ENCODE measurements at regions not wholly inside any gene's neighbourhood (a gene's known extent, or its start where the extent isn't known, plus 50 kb on each side); places are given as distances from the start of the nearest gene placed in this dataset.

DNA sequence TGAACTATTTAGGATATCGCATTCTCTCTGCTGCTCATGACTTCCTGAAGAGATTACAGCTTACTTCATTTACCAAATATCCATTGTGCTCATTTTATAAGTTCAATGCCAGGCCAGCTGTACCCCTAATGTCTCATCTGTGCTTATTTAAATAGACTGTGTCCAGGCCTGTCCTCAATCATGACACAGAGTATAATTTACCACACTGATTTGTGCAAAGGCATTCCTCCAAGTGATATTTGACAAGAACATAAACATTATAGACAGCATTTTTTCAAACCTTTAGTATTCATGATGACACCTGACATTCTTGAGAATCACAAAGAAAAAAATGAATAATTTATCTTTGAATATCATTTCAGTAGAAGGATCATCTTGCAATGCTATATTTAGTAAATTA, 260.1 kb upstream of the SEMA3D start:
- no peak overlapping the region for H3K4me3 Mint-ChIP-seq
- H3K27me3 Mint-ChIP-seq, result no peaks in the 10 kb centered on the region
- H3K27me3 ChIP-seq (ENCODE audit: control insufficient read depth, insufficient read depth, low read length), result no peaks in the 10 kb centered on the region
- no peaks in the 10 kb centered on the region for H3K4me1 ChIP-seq (ENCODE audit: control insufficient read depth, insufficient read depth, low read length, poor library complexity, severe bottlenecking)
- H3K4me3 ChIP-seq (ENCODE audit: low read depth, low read length), result no peak overlapping the region
- peaks cover 0 to 13% (median 3%) of the 10 kb centered on the region in 7 donors for H3K9me3 Mint-ChIP-seq
- H3K36me3 ChIP-seq (ENCODE audit: control insufficient read depth, insufficient read depth, low read length), result no peaks in the 10 kb centered on the region
- no peaks in the 10 kb centered on the region for H3K4me1 Mint-ChIP-seq
- ATAC-seq (ENCODE audit: low read depth in 2 of 2) (no peak), DNase-seq (no peak)
- no peak overlapping the region for H3K27ac Mint-ChIP-seq
- no peaks in the 10 kb centered on the region for H3K36me3 Mint-ChIP-seq
- H3K27ac ChIP-seq (ENCODE audit: insufficient read depth, low read length, poor library complexity, severe bottlenecking), result no peak overlapping the region
- H3K9me3 ChIP-seq (ENCODE audit: control insufficient read depth in 2 of 2, low read length in 2 of 2), result no peaks in the 10 kb centered on the region

DNA sequence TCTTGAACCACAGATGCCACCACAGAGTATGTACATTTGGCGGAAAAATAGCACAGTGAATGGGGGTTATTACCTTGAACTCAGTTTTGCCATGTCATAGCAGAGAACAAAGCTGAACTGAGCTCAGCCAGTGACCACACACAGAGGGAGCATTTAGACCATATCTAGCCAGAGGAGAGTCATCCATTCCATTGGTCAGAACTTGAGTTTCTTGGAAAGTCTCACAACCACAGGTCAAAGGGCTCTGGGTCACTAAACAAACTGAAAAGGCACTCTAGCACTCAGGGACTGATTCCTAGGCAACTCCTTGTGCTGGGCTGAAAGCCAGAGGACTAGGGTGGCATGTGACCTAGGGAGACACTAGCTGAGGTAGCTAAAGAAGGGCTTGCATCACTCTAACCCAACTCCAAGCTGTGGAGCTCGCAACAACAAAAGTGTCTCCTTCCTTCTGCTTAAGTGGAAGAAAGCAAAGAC, 239.7 kb upstream of the SEMA3D start:
- no peaks in the 10 kb centered on the region for H3K27me3 Mint-ChIP-seq
- H3K9me3 Mint-ChIP-seq, result peaks cover 0 to 12% (median 5%) of the 10 kb centered on the region in 7 donors
- H3K4me3 ChIP-seq (ENCODE audit: low read depth, low read length), result no peak overlapping the region
- H3K27me3 ChIP-seq (ENCODE audit: control insufficient read depth, insufficient read depth, low read length), result no peaks in the 10 kb centered on the region
- no peak overlapping the region for H3K27ac Mint-ChIP-seq
- H3K4me1 ChIP-seq (ENCODE audit: control insufficient read depth, insufficient read depth, low read length, poor library complexity, severe bottlenecking), result no peaks in the 10 kb centered on the region
- H3K36me3 Mint-ChIP-seq, result no peaks in the 10 kb centered on the region
- DNase-seq, result no peak
- no peak overlapping the region for H3K4me3 Mint-ChIP-seq
- no peaks in the 10 kb centered on the region for H3K4me1 Mint-ChIP-seq
- H3K27ac ChIP-seq (ENCODE audit: insufficient read depth, low read length, poor library complexity, severe bottlenecking), result no peak overlapping the region
- H3K36me3 ChIP-seq (ENCODE audit: control insufficient read depth, insufficient read depth, low read length), result no peaks in the 10 kb centered on the region
- no peak for ATAC-seq (ENCODE audit: low read depth in 2 of 2)
- H3K9me3 ChIP-seq (ENCODE audit: control insufficient read depth in 2 of 2, low read length in 2 of 2), result peaks cover 0 to 2% of the 10 kb centered on the region in 2 experiments

- no peak overlapping the region for H3K27ac Mint-ChIP-seq
- Histone ChIP-seq H3K4me3 (ENCODE audit: low read depth, low read length) (no peak overlapping the region), H3K36me3 (ENCODE audit: control insufficient read depth, insufficient read depth, low read length) (no peaks in the 10 kb centered on the region), H3K4me1 (ENCODE audit: control insufficient read depth, insufficient read depth, low read length, poor library complexity, severe bottlenecking) (no peaks in the 10 kb centered on the region), H3K9me3 (ENCODE audit: control insufficient read depth in 2 of 2, low read length in 2 of 2) (peaks cover 0 to 4% of the 10 kb centered on the region in 2 experiments), H3K27me3 (ENCODE audit: control insufficient read depth, insufficient read depth, low read length) (no peaks in the 10 kb centered on the region), H3K27ac (ENCODE audit: insufficient read depth, low read length, poor library complexity, severe bottlenecking) (no peak overlapping the region)
- no peak overlapping the region for H3K4me3 Mint-ChIP-seq
- DNase-seq (no peak), ATAC-seq (ENCODE audit: low read depth in 2 of 2) (no peak)
- no peaks in the 10 kb centered on the region for H3K36me3 Mint-ChIP-seq
- no peaks in the 10 kb centered on the region for H3K27me3 Mint-ChIP-seq
- peaks cover 0 to 7% (median 5%) of the 10 kb centered on the region in 7 donors for H3K9me3 Mint-ChIP-seq
- peaks cover 0 to 4% (median 0%) of the 10 kb centered on the region in 4 donors for H3K4me1 Mint-ChIP-seq
Measured at GRCh38 chr7:85424298-85424697, 237.4 kb upstream of the SEMA3D start.

GRCh38 chr7:85423209-85423895, 236.5 kb upstream of the SEMA3D start:
- Mint-ChIP-seq H3K36me3 (no peaks in the 10 kb centered on the region), H3K4me1 (peaks cover 0 to 4% (median 0%) of the 10 kb centered on the region in 4 donors), H3K27ac (peak overlapping the region in 1 of 3 donors; percentile 67), H3K9me3 (peaks cover 0 to 7% (median 5%) of the 10 kb centered on the region in 7 donors), H3K4me3 (no peak overlapping the region), H3K27me3 (no peaks in the 10 kb centered on the region)
- H3K27me3 ChIP-seq (ENCODE audit: control insufficient read depth, insufficient read depth, low read length), result no peaks in the 10 kb centered on the region
- no peak overlapping the region for H3K27ac ChIP-seq (ENCODE audit: insufficient read depth, low read length, poor library complexity, severe bottlenecking)
- H3K36me3 ChIP-seq (ENCODE audit: control insufficient read depth, insufficient read depth, low read length), result no peaks in the 10 kb centered on the region
- no peak overlapping the region for H3K4me3 ChIP-seq (ENCODE audit: low read depth, low read length)
- no peaks in the 10 kb centered on the region for H3K4me1 ChIP-seq (ENCODE audit: control insufficient read depth, insufficient read depth, low read length, poor library complexity, severe bottlenecking)
- DNase-seq (no peak), ATAC-seq (ENCODE audit: low read depth in 2 of 2) (no peak)
- peaks cover 0 to 4% of the 10 kb centered on the region in 2 experiments for H3K9me3 ChIP-seq (ENCODE audit: control insufficient read depth in 2 of 2, low read length in 2 of 2)

DNA sequence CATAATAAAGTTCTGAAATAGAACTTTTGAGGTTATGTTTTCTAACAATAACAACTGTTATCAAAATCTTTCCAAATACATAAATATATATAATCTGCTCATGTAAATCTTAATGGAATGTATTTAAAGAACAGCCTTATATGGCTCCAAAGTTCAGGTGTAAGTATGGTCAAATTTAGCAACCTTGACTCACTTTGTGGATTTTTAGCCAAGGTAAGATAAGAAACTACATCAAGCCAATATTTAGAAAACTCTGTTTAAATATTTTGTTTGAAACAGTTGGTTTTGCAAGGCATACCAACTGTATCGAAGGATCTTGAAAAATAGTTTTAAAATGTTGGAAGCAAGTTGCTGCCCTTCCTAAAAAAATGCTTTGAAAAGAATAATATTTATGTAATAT, 228.9 kb upstream of the SEMA3D start:
- no peaks in the 10 kb centered on the region for H3K36me3 ChIP-seq (ENCODE audit: control insufficient read depth, insufficient read depth, low read length)
- Mint-ChIP-seq H3K27ac (no peak overlapping the region), H3K4me1 (peaks cover 0 to 4% (median under 1%) of the 10 kb centered on the region in 4 donors), H3K36me3 (no peaks in the 10 kb centered on the region), H3K9me3 (peaks cover 0 to 11% (median 5%) of the 10 kb centered on the region in 7 donors), H3K4me3 (no peak overlapping the region), H3K27me3 (no peaks in the 10 kb centered on the region)
- H3K27me3 ChIP-seq (ENCODE audit: control insufficient read depth, insufficient read depth, low read length), result no peaks in the 10 kb centered on the region
- peaks cover 0 to 2% of the 10 kb centered on the region in 2 experiments for H3K9me3 ChIP-seq (ENCODE audit: control insufficient read depth in 2 of 2, low read length in 2 of 2)
- H3K27ac ChIP-seq (ENCODE audit: insufficient read depth, low read length, poor library complexity, severe bottlenecking), result no peak overlapping the region
- no peak for ATAC-seq (ENCODE audit: low read depth in 2 of 2)
- DNase-seq, result no peak
- no peak overlapping the region for H3K4me3 ChIP-seq (ENCODE audit: low read depth, low read length)
- no peaks in the 10 kb centered on the region for H3K4me1 ChIP-seq (ENCODE audit: control insufficient read depth, insufficient read depth, low read length, poor library complexity, severe bottlenecking)

DNA sequence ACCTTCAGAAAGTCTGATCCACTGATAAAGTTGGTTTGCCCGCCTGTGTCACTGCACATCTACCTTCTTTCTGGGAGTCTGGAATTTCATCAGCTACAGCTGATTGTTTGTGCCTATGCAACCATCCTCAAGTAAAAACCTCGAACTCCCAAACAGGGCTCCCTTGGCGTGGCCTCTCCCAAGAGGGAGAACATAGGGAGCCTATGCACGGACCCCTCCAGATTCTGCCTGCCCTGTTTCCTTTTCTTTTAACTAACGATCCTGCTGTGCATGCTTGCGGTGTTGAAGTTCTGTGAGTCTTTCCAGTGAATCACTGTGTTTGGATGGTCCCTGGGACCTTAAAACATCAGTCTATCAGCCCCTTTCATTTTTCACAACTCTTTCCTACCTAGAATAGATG, 226.9 kb upstream of the SEMA3D start:
- Mint-ChIP-seq H3K4me3 (no peak overlapping the region), H3K27ac (no peak overlapping the region), H3K9me3 (peaks cover 0 to 17% (median 6%) of the 10 kb centered on the region in 7 donors), H3K36me3 (no peaks in the 10 kb centered on the region), H3K27me3 (no peaks in the 10 kb centered on the region), H3K4me1 (peaks cover 0 to 4% (median 0%) of the 10 kb centered on the region in 4 donors)
- H3K36me3 ChIP-seq (ENCODE audit: control insufficient read depth, insufficient read depth, low read length), result no peaks in the 10 kb centered on the region
- H3K4me3 ChIP-seq (ENCODE audit: low read depth, low read length), result no peak overlapping the region
- H3K9me3 ChIP-seq (ENCODE audit: control insufficient read depth in 2 of 2, low read length in 2 of 2), result no peaks in the 10 kb centered on the region
- no peak overlapping the region for H3K27ac ChIP-seq (ENCODE audit: insufficient read depth, low read length, poor library complexity, severe bottlenecking)
- H3K27me3 ChIP-seq (ENCODE audit: control insufficient read depth, insufficient read depth, low read length), result no peaks in the 10 kb centered on the region
- H3K4me1 ChIP-seq (ENCODE audit: control insufficient read depth, insufficient read depth, low read length, poor library complexity, severe bottlenecking), result no peaks in the 10 kb centered on the region
- ATAC-seq (ENCODE audit: low read depth in 2 of 2) (no peak), DNase-seq (no peak)

- Mint-ChIP-seq H3K27me3 (no peaks in the 10 kb centered on the region), H3K27ac (no peak overlapping the region), H3K9me3 (peaks cover 0 to 16% (median 6%) of the 10 kb centered on the region in 7 donors), H3K4me3 (no peak overlapping the region), H3K36me3 (no peaks in the 10 kb centered on the region), H3K4me1 (peaks cover 0 to 3% (median 0%) of the 10 kb centered on the region in 4 donors)
- Histone ChIP-seq H3K27me3 (ENCODE audit: control insufficient read depth, insufficient read depth, low read length) (no peaks in the 10 kb centered on the region), H3K9me3 (ENCODE audit: control insufficient read depth in 2 of 2, low read length in 2 of 2) (no peaks in the 10 kb centered on the region), H3K4me1 (ENCODE audit: control insufficient read depth, insufficient read depth, low read length, poor library complexity, severe bottlenecking) (no peaks in the 10 kb centered on the region), H3K4me3 (ENCODE audit: low read depth, low read length) (no peak overlapping the region), H3K27ac (ENCODE audit: insufficient read depth, low read length, poor library complexity, severe bottlenecking) (no peak overlapping the region), H3K36me3 (ENCODE audit: control insufficient read depth, insufficient read depth, low read length) (no peaks in the 10 kb centered on the region)
- ATAC-seq (ENCODE audit: low read depth in 2 of 2) (no peak), DNase-seq (no peak)
Measured at GRCh38 chr7:85412912-85413311, 226.1 kb upstream of the SEMA3D start.

DNA sequence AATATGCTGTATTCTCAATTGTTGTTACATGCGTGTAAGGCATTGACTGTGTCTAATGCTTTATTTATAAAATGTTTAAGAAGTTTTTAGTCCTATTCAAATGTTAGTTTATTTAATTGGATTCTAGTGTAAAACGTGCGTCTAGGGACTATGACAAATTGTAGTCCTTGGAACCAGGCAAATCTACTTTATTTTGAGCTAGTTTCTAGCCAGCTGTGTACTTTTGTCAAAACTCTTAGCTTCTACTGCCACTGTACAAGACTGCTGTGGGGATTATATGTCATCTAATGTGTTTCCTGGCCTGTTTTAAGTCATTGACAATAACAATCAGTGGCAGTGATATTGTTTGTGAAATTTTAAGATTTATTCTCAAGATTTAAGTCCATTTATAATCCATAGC, 220.5 kb upstream of the SEMA3D start:
- Histone ChIP-seq H3K4me3 (ENCODE audit: low read depth, low read length) (no peak overlapping the region), H3K4me1 (ENCODE audit: control insufficient read depth, insufficient read depth, low read length, poor library complexity, severe bottlenecking) (no peaks in the 10 kb centered on the region), H3K27me3 (ENCODE audit: control insufficient read depth, insufficient read depth, low read length) (no peaks in the 10 kb centered on the region), H3K27ac (ENCODE audit: insufficient read depth, low read length, poor library complexity, severe bottlenecking) (no peak overlapping the region), H3K36me3 (ENCODE audit: control insufficient read depth, insufficient read depth, low read length) (no peaks in the 10 kb centered on the region), H3K9me3 (ENCODE audit: control insufficient read depth in 2 of 2, low read length in 2 of 2) (no peaks in the 10 kb centered on the region)
- Mint-ChIP-seq H3K27me3 (no peaks in the 10 kb centered on the region), H3K4me1 (no peaks in the 10 kb centered on the region), H3K9me3 (peaks cover 0 to 13% (median 4%) of the 10 kb centered on the region in 7 donors), H3K36me3 (no peaks in the 10 kb centered on the region), H3K27ac (no peak overlapping the region), H3K4me3 (no peak overlapping the region)
- ATAC-seq (ENCODE audit: low read depth in 2 of 2) (no peak), DNase-seq (no peak)

All from CD4-positive, CD25-positive, alpha-beta regulatory T cell (primary cell).